ENCODE measurements at regions not wholly inside any gene's neighbourhood (a gene's known extent, or its start where the extent isn't known, plus 50 kb on each side); places are given as distances from the start of the nearest gene placed in this dataset.

GRCh38 chr14:36020120-36021029, 156.1 kb downstream of the PTCSC3 start:
- DNase-seq (ENCODE audit: low read depth, low spot score) (no peak), FAIRE-seq (no peak)
- H3K36me3 ChIP-seq (ENCODE audit: control insufficient read depth in 2 of 2, extremely low read depth in 1 of 2, insufficient read depth in 2 of 2, low read length in 2 of 2), result no peaks in the 10 kb centered on the region
- no peak overlapping the region for H3K4me2 ChIP-seq (ENCODE audit: insufficient read depth, low read length)
- H3K9ac ChIP-seq (replicated peaks; ENCODE audit: extremely low read depth, insufficient read depth, low read length), result no peak overlapping the region
- intact Hi-C loops (cut with micrococcal nuclease) (no loop called here), dilution Hi-C loops (cut with MboI; ENCODE audit: extremely low pct_ligation_motif_present, low sequenced_read_pairs) (no loop called here)
- BruUV-seq (replicated peaks), result no TSS peak
- H2AFZ ChIP-seq (ENCODE audit: low read depth, low read length), result no peak overlapping the region
- no peak overlapping the region for H3K4me3 ChIP-seq (replicated peaks in 1 of 3; ENCODE audit: insufficient read depth in 1 of 3, low read depth in 1 of 3, low read length in 3 of 3)
- H3K9me3 ChIP-seq (replicated peaks; ENCODE audit: control insufficient read depth, insufficient read depth, low read length), result no peaks in the 10 kb centered on the region
- H3K27ac ChIP-seq (ENCODE audit: insufficient read depth, low read depth, low read length), result no peak overlapping the region
- TF ChIP-seq GATA2 (IDR thresholded peaks at IDR 0.05; ENCODE audit: insufficient read depth, insufficient read length, low read depth, low read length) (no peak), EZH2 (IDR thresholded peaks at IDR 0.05; ENCODE audit: borderline replicate concordance, low read depth, low read length, severe bottlenecking) (no peak), POLR2A (IDR thresholded peaks at IDR 0.05; ENCODE audit: low read depth, low read length) (no peak), MAX (IDR thresholded peaks at IDR 0.05; ENCODE audit: insufficient read depth, insufficient read length) (no peak), JUN (IDR thresholded peaks at IDR 0.05; ENCODE audit: borderline replicate concordance, insufficient read depth, insufficient read length, low read depth) (no peak), POLR2AphosphoS5 (IDR thresholded peaks at IDR 0.05; ENCODE audit: insufficient read depth, low read depth, low read length) (no peak), MYC (IDR thresholded peaks at IDR 0.05; ENCODE audit: low read depth, low read length) (no peak), FOS (IDR thresholded peaks at IDR 0.05; ENCODE audit: borderline replicate concordance, insufficient read depth, low read length) (no peak), CTCF (IDR thresholded peaks at IDR 0.05; ENCODE audit: extremely low read depth in 1 of 2, insufficient read depth in 1 of 2, low read depth in 1 of 2, low read length in 2 of 2) (no peak)
- H3K9me1 ChIP-seq (replicated peaks; ENCODE audit: control insufficient read depth, extremely low read depth, insufficient read depth, low read length), result no peaks in the 10 kb centered on the region
- no peaks in the 10 kb centered on the region for H3K4me1 ChIP-seq (ENCODE audit: control insufficient read depth, extremely low read depth, insufficient read depth, low read length)
- H3K27me3 ChIP-seq (ENCODE audit: control insufficient read depth in 2 of 2, insufficient read depth in 2 of 2, low read length in 2 of 2), result peaks cover 0 to 4% of the 10 kb centered on the region in 2 experiments
- no peaks in the 10 kb centered on the region for H4K20me1 ChIP-seq (replicated peaks; ENCODE audit: control insufficient read depth, extremely low read depth, insufficient read depth, low read length)
- POLR2A ChIA-PET, result interaction anchor here (0.6 kb wide), 1 partner anchor 490 kb away, joined by 3 read pairs; no protein-coding TSS in a partner anchor
- CTCF ChIA-PET, result no interaction called here
- H3K79me2 ChIP-seq (ENCODE audit: control insufficient read depth, insufficient read depth, low read length), result no peaks in the 10 kb centered on the region

All from endothelial cell of umbilical vein (primary cell).